NOMO-1 (cell line): ENCODE measurements at regions not wholly inside any gene's neighbourhood (a gene's known extent, or its start where the extent isn't known, plus 50 kb on each side); places are given as distances from the start of the nearest gene placed in this dataset.

ENCODE experiments used
- DNase-seq, 2 experiments: peaks; one replicate each; lab custom pipeline; 2025; ENCODE audit not compliant: unreplicated experiment in 2 of 2; lab: John Stamatoyannopoulos, UW

- DNase-seq, result no peak
These were observed 108.2 kb upstream of the NR3C1 start for GRCh38 chr5:143511736-143512135.

- DNase-seq, result no peak
These were observed 106.3 kb upstream of the NR3C1 start for GRCh38 chr5:143509758-143510221.

- no peak for DNase-seq
These were observed 103.5 kb upstream of the NR3C1 start for GRCh38 chr5:143506836-143507552.

DNA sequence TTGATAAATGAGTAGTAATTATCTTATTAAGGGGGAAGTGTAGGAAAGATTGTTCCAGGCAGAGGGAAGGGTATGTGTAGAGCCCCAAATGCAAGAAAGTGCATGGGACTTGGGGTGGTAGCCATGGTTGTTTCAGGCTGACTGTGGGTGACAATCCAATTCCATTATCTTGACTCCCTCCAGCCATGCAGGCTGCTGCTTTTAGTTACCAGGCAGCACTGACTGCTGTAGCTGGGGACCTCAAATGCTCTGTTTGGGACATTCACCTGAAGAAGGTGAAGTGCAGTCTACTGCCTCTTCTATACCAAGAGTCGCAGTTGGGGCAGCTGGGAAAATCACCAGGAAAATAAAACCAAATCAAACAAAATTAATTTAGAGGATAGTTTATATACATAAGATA lies 102.4 kb upstream of the NR3C1 start:
- no peak for DNase-seq

DNA sequence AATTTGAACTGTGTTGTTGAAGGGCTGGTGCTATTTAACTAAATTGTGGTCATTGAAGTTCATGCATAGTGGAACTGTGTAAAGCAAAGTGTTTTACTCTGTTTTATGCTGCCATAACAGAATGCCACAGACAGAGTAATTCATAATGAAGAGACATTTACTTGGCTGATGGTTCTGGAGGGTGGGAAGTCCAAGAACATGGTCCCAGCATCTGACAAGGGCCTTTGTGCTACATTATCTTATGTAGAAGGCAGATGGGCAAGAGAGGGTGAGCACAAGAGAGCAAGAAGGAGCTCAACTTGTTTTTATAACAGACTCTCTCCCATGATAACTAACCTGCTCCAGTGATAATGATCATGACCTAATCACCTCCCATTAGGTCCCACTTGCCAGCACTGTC lies 101.9 kb upstream of the NR3C1 start:
- no peak for DNase-seq

- no peak for DNase-seq
These were observed 98.0 kb upstream of the NR3C1 start for GRCh38 chr5:143501310-143502044.

DNA sequence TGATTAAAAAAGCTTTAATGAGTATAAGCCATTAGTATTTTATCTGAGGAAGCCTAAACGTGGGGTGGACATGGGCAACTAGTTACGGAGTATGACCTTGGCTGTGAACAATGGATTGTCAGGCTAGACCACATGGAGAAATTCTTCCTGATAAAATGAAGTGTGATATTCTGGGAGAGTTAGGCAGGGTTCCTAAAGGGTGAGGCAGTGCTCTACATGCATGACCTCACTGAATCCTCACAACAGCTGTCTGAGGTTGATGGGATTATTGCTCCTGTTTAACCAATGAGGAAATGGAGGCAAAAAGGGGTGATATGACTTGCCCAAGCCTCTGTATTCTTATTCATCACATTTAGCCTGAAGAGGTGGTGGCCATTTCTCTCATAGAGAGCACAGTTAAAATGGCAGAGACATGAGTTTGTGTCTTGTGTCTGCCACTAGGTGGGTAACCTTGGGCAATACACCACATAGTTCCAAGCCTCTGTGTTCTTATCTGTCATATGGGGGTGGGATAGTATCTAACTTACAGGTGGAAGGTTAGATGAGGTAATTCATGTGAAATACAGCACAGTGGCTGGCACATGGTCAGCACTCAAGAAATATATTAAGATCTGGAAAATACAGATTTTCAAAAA lies 96.1 kb upstream of the NR3C1 start:
- no peak for DNase-seq

GRCh38 chr5:143498821-143499220 lies 95.3 kb upstream of the NR3C1 start:
- no peak for DNase-seq

DNA sequence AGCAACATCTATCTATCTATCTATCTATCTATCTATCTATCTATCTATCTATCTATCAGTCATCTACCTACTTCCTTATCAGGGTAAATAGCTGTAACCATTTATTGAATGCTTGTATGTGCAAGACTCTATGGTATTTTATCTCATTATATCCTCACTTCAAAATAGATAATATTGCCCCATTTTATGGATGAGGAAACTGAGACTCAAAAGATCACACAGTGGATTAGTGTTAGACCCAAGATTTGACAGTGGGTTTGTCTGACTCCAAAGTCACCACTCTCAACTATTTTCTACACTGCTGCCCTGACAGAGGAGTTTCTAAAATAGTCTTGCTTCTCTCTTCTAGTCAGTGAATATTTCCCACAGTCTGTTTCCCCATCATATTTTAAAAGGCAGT lies 94.3 kb upstream of the NR3C1 start:
- DNase-seq, result no peak

- no peak for DNase-seq
These were observed 93.5 kb upstream of the NR3C1 start for GRCh38 chr5:143496943-143497342.

- peak in 1 of 2 experiments; percentile 29 for DNase-seq
These were observed 92.4 kb upstream of the NR3C1 start for GRCh38 chr5:143495821-143496275.

GRCh38 chr5:143495110-143495509 lies 91.6 kb upstream of the NR3C1 start:
- peak; percentile 39 to 52 for DNase-seq

GRCh38 chr5:143494595-143494994 lies 91.1 kb upstream of the NR3C1 start:
- no peak for DNase-seq

DNA sequence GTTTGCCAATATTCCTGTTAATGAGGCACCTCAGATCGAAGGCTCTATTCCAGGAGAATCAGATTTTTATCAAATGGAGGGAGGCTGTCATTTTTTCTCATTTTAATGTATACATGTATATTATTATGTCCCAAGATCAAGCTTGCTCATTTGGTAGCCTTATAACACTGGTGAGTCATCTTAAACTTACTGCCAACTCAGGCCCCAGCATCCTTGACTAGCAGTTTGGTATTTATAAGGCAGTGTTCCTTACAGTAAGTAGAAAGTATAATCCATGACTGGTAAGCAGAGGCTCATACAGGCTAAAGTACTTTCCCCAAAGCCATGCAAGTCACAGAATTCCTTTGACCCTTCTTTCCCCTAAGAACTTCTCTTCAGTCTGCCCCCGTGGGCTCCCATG lies 90.7 kb upstream of the NR3C1 start:
- DNase-seq, result no peak

GRCh38 chr5:143492783-143493182 lies 89.3 kb upstream of the NR3C1 start:
- no peak for DNase-seq

DNA sequence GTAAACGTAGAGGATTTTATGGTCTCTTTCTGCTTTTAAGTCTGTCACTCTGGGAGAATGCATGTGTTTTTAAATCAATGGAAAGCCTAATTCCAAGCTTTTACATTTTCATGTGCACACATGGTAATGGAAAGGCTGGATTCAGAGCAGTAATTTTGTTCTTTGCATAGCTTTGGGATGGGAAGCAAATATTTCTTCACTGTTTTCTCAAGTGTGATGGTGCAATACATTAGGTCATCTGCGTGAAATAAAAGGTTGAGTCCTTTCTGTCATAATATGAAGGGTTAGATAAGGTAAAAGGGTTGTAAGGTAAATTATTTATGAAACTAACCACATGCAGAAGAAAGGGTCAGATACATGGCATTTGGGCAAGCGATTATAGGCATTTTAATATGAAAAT lies 88.2 kb upstream of the NR3C1 start:
- DNase-seq, result no peak

- no peak for DNase-seq
These were observed 84.9 kb upstream of the NR3C1 start for GRCh38 chr5:143488381-143488780.

GRCh38 chr5:143484601-143485000 lies 81.1 kb upstream of the NR3C1 start:
- DNase-seq, result peak in 1 of 2 experiments; percentile 48

DNA sequence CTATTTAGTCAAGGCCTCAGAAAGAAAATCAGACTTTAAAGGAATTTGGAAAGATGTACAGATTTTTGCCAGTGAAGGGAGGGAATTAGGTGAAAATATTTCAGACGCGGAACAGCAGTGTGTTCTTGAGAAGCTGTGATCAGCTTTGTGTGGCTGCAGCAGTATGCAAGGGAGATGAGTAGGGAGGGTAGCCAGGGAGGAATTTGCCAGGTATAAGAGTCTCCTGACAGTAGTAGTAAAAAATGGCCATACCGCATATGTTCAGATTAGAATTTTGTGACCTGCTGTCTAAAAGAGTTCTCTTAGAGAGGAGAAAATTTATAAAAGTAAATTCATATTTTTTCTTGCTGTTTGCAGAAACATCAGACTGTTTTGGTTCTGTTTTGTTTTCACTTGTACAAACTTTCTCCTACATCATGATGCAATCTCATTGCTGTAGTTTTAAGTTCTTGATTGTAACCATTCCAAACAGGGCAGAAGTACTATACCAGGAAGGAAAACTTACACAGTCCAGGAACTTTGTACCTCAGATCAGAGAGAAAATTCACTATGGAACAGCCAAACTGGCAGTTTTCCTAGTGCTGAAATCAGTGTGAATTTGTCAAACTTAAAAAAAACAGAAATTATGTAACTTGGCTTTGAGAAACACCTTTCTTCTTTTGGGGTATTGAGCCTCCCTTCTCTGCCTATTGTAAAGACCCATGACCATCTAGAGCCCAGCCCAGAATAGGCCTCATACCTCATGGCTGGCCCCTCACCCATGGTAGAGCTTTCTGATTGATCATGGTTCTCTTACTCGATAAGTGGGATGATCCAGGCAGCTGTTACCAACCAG lies 78.4 kb upstream of the NR3C1 start:
- no peak for DNase-seq

DNA sequence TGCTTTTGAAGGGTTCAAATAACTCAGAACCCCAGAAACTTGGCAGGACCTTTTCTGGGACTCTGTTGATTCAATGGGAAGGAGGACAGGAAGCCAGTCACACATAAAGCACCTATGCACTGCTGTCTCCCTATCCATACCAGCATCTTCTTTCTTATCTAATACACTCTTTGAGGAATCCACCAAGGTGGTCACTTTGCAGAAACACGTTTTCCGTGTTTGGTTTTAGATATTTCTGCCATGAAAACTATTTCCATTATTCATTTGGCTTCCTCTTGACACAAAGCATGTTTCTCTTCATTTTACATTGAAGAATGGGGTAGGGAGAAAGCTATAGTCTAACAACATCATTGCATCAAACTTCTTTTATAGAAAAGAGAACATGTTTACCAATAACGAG lies 76.5 kb upstream of the NR3C1 start:
- no peak for DNase-seq

DNA sequence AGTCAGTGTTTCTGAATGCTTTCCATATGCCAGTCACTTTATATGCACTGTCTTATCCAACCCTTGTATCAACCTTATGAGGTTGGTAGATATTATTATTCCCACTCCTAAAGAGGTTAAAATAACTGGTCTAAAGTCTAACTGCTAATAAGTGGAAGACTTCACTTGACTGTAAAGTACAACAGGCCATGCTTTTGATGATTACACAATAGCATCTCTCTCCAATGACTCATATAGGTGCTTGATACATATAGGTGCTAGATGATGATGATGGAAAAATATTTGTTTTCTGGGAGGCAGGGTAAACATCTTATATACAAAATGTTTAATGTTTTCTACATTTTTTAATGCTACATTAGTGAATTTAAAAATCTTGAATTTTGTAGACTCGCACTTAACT lies 75.9 kb upstream of the NR3C1 start:
- no peak for DNase-seq
